Keratinocyte (primary cell): ENCODE measurements at regions not wholly inside any gene's neighbourhood (a gene's known extent, or its start where the extent isn't known, plus 50 kb on each side); places are given as distances from the start of the nearest gene placed in this dataset.

Experiments
- CTCF ChIP-seq, 3 experiments: IDR thresholded peaks in 1 of 3; conservative IDR thresholded peaks in 1 of 3; optimal IDR thresholded peaks in 1 of 3; 2 replicates in 2 of 3; 3 replicates in 1 of 3; pipeline versions ENCODE3 to v1.5.1; 2011; ENCODE audit warnings: low read length in 3 of 3, mild to moderate bottlenecking in 3 of 3, moderate library complexity in 2 of 3, control low read depth in 1 of 3, inconsistent platforms in 1 of 3; ENCODE audit not compliant: insufficient read depth in 2 of 3; ENCODE audit errors: extremely low read depth in 1 of 3
- EZH2 ChIP-seq: IDR thresholded peaks from one replicate; pipeline ENCODE4 v1.6.1; 2012; ENCODE audit warnings: inconsistent platforms, mild to moderate bottlenecking, low read length, moderate library complexity

GRCh38 chr1:43083375-43083891, 88.7 kb downstream of the EBNA1BP2 start:
- TF ChIP-seq CTCF (optimal IDR thresholded peaks at IDR 0.05 in 1 of 3, IDR thresholded peaks at IDR 0.05 in 1 of 3, conservative IDR thresholded peaks at IDR 0.05 in 1 of 3; ENCODE audit: extremely low read depth in 1 of 3, insufficient read depth in 2 of 3, low read length in 3 of 3) (no peak), EZH2 (no peak)
